Mesothelial cell of epicardium (in vitro differentiated cells): ENCODE measurements at regions not wholly inside any gene's neighbourhood (a gene's known extent, or its start where the extent isn't known, plus 50 kb on each side); places are given as distances from the start of the nearest gene placed in this dataset.
A peak's percentile ranks its signal among the peaks of the same experiment; 100 is the strongest.

ENCODE experiments used
- DNase-seq, 2 experiments: peaks; one replicate each; pipeline ENCODE4 v3.0.0; 2021; ENCODE audit warnings: low spot score in 2 of 2; ENCODE audit not compliant: unreplicated experiment in 2 of 2
- H3K27ac Mint-ChIP-seq: 2 replicates; pipeline ENCODE4 v1.8.0; 2021; ENCODE audit warnings: mixed read lengths
- H3K27me3 Mint-ChIP-seq: 2 replicates; pipeline ENCODE4 v1.8.0; 2021; ENCODE audit warnings: low read depth, mixed read lengths
- H3K36me3 Mint-ChIP-seq: 2 replicates; pipeline ENCODE4 v1.8.0; 2021; ENCODE audit warnings: mixed read lengths
- H3K4me1 Mint-ChIP-seq: 2 replicates; pipeline ENCODE4 v1.8.0; 2021; ENCODE audit warnings: mixed read lengths
- H3K4me3 Mint-ChIP-seq: 2 replicates; pipeline ENCODE4 v1.8.0; 2021; ENCODE audit warnings: mild to moderate bottlenecking, moderate library complexity, mixed read lengths
- H3K9me3 Mint-ChIP-seq: 2 replicates; pipeline ENCODE4 v1.8.0; 2021; ENCODE audit warnings: mixed read lengths
- TF ChIP-seq, protein P1 (sequence below): fragments of 200-600 bp; sonication (generic); IDR thresholded peaks from one replicate; pipeline ENCODE4 v1.5.0; 2021; ENCODE audit warnings: antibody characterized with exemption; ENCODE audit not compliant: unreplicated experiment

DNA sequence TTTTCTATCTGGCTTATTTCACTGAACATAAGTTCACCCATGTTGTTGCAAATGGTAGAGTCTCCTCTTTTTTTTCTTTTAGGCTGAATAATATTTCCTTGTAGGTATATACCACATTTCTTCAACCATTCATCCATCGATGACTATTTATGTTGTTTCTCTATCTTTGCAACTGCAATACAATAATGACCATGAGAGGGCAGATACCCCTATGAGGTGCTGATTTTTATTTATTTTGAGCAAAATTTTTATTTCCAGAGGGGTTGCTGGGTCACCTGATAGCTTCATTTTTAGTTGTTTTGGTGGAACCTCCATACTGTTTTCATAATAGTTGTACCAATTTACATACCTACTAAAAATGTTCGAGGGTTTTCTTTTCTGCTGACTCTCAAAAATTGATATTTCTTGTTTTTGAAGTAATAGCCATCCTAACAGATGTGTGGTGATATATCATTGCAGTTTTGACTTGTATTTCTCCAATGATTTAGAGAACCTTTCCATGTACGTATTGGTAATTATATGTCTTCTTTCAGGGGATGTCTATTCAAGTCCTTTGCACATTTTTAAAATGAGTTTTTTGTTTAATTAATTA lies 1697.0 kb downstream of the PCDH7 start:
- TF ChIP-seq, protein P1, sequence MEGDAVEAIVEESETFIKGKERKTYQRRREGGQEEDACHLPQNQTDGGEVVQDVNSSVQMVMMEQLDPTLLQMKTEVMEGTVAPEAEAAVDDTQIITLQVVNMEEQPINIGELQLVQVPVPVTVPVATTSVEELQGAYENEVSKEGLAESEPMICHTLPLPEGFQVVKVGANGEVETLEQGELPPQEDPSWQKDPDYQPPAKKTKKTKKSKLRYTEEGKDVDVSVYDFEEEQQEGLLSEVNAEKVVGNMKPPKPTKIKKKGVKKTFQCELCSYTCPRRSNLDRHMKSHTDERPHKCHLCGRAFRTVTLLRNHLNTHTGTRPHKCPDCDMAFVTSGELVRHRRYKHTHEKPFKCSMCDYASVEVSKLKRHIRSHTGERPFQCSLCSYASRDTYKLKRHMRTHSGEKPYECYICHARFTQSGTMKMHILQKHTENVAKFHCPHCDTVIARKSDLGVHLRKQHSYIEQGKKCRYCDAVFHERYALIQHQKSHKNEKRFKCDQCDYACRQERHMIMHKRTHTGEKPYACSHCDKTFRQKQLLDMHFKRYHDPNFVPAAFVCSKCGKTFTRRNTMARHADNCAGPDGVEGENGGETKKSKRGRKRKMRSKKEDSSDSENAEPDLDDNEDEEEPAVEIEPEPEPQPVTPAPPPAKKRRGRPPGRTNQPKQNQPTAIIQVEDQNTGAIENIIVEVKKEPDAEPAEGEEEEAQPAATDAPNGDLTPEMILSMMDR = peak; percentile 42
- Mint-ChIP-seq H3K36me3 (peaks cover 8% of the 10 kb centered on the region), H3K4me1 (no peaks in the 10 kb centered on the region), H3K27me3 (no peaks in the 10 kb centered on the region), H3K27ac (no peak overlapping the region), H3K4me3 (no peak overlapping the region), H3K9me3 (peaks cover 43% of the 10 kb centered on the region)
- DNase-seq = no peak

DNA sequence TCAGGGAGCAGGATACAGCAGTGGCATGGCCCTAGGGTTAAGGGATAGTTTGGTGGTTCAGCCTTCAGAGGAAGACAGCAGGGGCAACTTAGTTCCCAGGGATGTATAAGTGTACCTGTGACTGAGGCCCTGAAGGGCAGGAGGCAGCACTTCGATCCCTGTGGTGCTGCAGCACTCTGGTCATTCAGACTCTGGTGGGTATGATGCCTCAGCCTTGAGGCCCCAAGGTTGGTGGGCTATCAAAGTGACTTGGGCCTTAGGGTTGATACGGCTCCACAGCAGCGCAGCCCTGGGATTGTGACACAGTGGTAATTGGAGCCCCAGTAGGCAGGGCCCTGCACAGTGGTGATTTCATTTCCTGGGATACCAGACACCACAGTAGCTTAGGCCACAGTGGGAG lies 1703.1 kb downstream of the PCDH7 start:
- Mint-ChIP-seq H3K4me1 (no peaks in the 10 kb centered on the region), H3K36me3 (peaks cover 10% of the 10 kb centered on the region), H3K9me3 (peaks cover 47% of the 10 kb centered on the region), H3K27ac (no peak overlapping the region), H3K4me3 (no peak overlapping the region), H3K27me3 (no peaks in the 10 kb centered on the region)
- TF ChIP-seq, protein P1 = no peak
- no peak for DNase-seq

DNA sequence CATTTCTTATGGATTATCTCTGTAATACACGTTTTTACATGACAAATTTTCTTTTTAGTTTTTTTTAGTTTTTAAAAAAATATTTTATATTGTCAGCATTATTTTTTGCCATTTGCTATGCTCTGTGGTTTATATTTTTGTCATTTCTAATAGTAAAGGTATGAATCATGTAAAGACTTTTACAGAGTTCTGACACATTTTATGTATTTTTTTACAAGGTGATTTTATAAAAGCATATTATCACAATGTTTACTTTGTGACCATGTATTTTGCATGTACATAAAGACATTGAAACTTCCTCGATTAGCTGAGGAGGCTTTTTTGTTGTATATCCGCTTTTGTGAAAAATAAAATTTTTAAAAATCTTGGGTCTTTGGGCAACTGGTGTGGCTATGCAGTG lies 1705.1 kb downstream of the PCDH7 start:
- Mint-ChIP-seq H3K4me3 (no peak overlapping the region), H3K4me1 (peaks cover 5% of the 10 kb centered on the region), H3K36me3 (peaks cover 10% of the 10 kb centered on the region), H3K27ac (no peak overlapping the region), H3K27me3 (no peaks in the 10 kb centered on the region), H3K9me3 (peaks cover 43% of the 10 kb centered on the region)
- TF ChIP-seq, protein P1 = no peak
- DNase-seq = no peak

DNA sequence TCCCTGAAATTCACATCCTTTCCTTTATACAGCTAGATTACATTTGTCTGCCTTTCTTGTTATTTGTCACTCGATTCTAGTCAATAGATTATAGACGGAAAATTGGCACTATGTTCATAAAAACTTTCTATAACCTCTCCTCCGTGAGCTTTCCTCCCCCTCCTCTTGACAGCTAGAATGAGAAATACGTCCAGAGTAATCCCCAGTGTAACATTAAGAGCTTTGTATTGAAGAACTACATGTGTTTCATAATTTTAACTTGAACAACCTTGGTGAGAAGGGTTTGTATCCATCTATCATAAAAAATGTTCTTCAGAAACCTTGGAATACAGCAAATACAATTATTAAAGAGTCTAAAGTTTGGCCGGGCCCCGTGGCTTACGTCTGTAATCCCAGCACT lies 1707.4 kb downstream of the PCDH7 start:
- no peak overlapping the region for H3K4me3 Mint-ChIP-seq
- peaks cover 37% of the 10 kb centered on the region for H3K9me3 Mint-ChIP-seq
- H3K27ac Mint-ChIP-seq = no peak overlapping the region

DNA sequence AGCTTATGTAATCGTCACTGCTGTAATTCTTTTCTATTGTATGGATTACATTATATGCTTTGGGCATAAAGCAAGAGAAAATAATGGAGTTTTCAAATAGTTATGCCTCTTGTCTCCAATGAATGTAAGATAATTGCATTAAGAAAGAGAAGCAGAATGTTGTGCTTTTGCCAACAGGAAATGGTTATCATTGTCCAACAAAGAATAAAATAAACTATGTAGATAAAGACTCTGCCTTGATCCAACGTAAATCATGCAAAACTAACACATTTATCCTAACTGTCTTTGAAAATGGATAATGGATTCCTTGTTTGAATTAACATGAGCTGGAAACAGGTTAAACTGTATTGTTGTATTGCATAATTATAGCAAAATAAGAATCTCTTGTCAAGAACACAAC lies 1709.0 kb downstream of the PCDH7 start:
- no peaks in the 10 kb centered on the region for H3K27me3 Mint-ChIP-seq
- TF ChIP-seq, protein P1 = no peak
- H3K9me3 Mint-ChIP-seq = peaks cover 42% of the 10 kb centered on the region
- no peak overlapping the region for H3K27ac Mint-ChIP-seq
- H3K4me3 Mint-ChIP-seq = no peak overlapping the region
- H3K4me1 Mint-ChIP-seq = peaks cover 5% of the 10 kb centered on the region
- peaks cover 10% of the 10 kb centered on the region for H3K36me3 Mint-ChIP-seq
- DNase-seq = no peak

More for the DNA sequence above, 1707.4 kb downstream of the PCDH7 start:
- H3K27me3 Mint-ChIP-seq = no peaks in the 10 kb centered on the region
- TF ChIP-seq, protein P1 = no peak
- H3K4me1 Mint-ChIP-seq = peaks cover 5% of the 10 kb centered on the region
- DNase-seq = no peak
- peaks cover 9% of the 10 kb centered on the region for H3K36me3 Mint-ChIP-seq

DNA sequence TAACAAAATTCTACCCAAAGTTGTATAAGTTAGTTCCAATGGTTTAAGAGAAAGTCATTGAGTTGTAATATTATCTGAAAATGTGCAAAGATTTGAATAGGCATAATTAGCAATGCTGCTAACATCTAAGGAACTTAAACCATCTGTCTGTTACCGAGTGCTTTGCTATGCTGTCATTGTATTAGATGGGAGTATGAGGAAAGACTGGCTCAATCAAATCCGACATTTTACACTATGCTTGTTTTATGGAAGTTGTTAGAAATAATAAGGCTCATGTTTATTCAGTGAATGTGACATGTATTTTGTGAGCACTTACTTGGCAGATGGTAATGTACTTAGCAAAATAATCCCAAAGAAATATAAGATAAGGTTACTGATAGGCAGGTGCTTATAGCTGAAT lies 1715.1 kb downstream of the PCDH7 start:
- DNase-seq = no peak
- no peak overlapping the region for H3K27ac Mint-ChIP-seq
- no peak overlapping the region for H3K4me3 Mint-ChIP-seq
- H3K36me3 Mint-ChIP-seq = peaks cover 10% of the 10 kb centered on the region
- peaks cover 22% of the 10 kb centered on the region for H3K9me3 Mint-ChIP-seq
- TF ChIP-seq, protein P1 = no peak
- no peaks in the 10 kb centered on the region for H3K27me3 Mint-ChIP-seq
- no peaks in the 10 kb centered on the region for H3K4me1 Mint-ChIP-seq
